ENCODE measurements at regions not wholly inside any gene's neighbourhood (a gene's known extent, or its start where the extent isn't known, plus 50 kb on each side); places are given as distances from the start of the nearest gene placed in this dataset.

DNA sequence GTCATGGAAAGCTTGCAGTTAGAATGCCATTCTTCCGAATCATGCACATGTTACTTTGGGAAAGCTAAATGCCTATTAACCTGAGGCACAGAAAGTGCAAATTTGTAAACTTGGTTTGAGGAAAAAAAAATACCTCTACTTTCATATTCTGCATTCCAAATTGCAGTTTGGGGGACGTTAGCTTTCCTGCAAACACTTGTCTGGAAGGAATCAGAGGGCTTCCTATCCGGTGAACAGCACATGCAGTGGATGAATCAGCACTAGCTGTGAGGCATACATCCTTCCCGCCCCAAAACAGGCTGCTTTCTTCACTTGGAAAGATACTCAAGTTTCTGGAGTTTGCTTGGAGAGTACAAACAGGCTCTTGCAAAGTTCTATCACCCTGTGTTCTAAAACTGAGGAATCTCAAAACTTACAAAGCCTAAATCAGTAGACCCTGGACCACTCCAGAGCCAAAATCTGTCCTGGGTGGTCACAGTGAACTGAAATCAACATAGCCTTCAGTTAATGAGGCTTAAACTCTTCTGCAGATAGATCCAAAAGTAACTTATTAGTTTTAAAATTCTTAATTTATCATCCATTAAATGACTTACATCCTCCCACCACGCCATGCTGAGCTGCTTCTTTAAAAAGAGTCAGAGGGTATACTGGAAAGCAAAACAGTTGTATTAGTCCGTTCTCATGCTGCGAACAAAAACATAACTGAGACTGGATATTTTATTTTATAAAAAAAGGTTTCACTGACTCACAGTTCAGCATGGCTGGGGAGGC, 802.3 kb upstream of the ARGLU1 start:
- DNase-seq, result no peak

DNA sequence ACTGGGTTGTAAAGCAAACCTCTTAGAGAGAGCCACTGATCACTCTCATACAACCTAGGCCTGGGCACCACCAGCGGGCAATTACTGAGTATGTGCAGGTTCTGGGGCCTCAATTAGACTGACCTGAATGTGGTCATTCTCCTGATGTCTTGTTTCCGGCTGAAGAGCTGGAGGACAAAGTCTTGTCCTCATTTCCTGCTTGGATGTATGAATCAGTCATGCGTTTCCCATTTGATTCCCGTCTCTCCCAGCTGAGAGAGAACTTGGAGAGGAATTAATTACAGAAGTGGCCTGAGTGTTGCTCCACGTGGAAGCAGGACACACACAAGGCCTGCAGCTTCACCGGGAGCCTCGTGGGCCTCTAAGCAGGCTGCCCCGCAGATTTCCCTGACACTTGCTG, 799.3 kb upstream of the ARGLU1 start:
- DNase-seq, result no peak

DNA sequence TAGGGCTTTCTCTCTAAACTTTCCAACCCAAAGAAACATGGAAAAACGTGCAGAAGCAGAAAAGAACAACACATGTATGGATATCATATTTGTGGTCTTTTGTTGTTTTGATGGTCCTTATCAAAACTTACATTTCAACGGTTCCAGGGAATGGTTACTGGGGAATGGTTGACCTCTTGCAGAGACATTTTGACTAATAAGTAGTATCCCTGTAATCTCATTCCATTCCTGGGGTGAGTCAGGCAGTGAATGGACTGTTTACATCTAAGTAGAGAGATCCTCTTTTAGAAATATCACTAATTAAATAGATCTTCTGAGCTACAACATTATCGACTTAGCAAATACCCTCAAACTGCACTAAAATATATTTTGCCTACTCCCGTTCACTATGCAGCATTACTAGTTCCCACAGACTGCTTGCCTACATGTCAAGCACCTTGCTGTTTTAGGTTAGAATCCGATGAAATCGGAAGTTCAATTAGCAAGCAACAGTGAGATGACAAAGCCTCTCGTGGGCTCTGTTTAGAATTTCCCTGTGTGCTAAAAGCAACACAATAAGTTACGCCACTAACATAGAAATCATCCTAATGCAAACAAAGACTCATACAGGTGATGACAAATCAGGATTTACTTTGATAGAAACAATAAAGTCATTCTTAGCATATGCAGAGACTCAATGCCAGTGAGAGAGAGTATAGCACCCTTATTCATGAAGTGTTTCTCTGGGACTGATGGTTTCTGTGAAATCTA, 797.7 kb upstream of the ARGLU1 start:
- no peak for DNase-seq

DNA sequence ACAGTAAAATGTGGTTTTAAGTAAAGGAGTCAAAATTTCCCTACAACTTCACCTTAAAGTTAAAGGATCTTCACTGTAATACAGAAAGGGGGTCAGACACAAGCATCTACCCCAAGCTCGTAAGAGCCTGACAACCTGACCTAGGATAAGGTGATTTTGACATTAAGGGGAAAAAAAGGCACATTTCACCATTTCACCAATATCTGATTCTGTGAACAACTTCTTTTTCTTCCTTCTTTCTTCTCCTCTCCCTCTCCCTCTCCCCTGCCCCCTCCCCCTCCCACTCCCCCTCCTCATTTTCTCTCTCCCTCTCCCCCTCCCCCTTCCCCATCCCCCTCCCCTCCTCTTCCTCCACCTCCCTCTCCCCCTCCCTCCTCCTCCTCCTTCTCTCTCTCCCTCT, 796.7 kb upstream of the ARGLU1 start:
- no peak for DNase-seq

DNA sequence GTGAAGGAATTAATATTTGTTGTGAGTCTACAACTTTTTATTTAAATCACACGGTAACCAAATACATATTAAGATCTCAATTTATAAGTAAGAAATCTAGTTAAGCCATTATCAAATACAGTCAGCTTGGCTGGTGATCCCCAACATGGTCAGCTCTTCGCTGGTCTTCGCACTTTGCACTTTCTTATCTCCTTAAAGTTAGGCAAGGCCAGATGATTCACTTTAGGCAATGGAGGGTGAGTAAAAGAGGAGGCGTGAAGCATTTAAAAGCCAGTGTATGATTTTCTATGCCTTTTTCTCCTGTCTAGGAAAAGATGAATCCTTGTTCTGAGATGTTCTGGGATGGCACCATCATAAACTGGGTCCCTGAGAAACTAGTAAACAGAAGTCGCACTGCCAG, 793.7 kb upstream of the ARGLU1 start:
- DNase-seq, result no peak

DNA sequence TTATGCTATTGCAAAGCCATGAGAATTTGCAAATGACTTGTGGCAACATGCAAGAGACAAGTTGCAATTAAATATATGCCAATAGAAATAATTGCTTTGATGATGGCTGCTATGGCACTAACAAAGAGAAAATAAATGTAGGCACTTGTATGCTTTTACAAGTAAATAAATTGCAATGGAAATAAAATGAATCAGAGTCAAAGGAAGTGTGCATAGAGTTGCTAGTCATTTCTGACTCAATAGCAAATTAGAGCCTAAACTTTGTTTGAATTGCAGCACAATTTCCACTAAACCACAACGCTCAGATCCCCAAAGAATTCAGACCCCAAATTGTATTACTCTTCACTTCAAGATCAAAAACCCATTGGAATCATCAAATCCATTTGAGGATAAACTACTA, 792.1 kb upstream of the ARGLU1 start:
- no peak for DNase-seq

DNA sequence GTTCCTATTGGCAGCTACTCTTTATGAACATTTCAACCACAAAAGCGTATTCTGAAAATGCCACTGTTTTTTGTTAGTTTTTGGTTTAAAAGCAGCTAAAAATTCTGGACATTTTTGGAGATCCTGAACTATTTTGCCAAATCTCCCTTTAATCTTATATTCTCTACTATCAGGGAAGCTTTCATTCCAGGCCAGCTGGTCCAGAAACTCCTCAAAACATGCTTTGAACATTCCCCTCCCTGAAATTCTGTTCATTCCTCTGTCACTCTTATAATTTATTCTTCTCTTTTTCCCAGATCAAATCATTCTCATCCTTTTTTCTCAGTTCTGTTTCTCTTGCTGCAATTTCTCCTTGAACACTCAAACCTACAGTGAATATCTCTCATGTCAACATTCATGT, 790.9 kb upstream of the ARGLU1 start:
- DNase-seq, result no peak

DNA sequence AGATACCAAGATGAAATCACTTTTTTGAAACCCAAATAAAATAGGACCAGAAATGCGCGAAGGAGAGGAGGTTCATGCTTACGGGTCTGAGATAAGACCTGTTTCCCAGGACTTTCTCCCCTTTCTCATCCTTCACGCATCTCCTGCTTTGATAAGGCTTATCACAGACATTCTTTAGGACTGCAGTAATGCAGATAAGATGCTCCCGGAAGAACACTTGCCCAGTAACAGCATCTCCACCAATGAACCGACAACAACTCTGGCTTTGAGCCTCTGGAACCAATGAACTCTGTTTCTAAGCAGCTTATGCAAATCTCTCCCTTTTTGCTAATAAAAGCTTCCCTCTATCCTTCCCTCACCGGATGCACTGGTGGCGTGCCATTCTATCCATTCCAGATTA, 783.4 kb upstream of the ARGLU1 start:
- DNase-seq, result no peak

DNA sequence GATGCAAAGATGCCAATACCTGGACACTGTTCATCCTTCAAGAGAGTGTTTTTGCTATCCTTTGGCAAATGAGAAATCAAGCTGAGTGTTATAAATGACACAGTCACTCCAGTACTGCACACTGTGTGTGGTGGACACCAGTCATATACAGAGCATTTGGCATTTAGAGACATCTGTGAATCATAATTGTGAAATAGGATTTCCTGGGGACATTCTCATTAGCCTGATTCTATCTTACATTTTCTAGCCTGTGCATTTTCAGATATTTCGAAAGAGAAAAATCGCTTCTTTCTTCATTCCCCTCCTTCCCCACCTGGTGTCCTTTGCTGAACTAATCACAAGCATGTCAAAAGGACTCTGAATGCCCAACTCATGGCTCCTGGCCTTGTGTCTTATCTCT, 781.0 kb upstream of the ARGLU1 start:
- no peak for DNase-seq

DNA sequence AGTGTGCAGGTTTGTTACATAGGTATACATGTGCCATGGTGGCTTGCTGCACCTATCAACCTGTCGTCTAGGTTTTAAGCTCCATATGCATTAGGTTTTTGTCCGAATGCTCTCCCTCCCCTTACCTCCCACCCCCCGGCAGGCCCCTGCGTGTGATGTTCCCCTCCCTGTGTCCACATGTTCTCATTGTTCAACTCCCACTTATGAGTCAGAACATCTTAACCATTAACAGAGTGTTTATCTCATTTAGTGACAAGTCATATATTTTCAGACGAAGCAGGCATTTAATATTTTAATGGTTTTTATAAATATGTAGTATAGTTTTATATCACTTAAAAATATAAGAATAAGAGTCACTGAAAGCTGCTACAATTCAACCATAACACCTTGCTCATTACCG, 780.5 kb upstream of the ARGLU1 start:
- no peak for DNase-seq

DNA sequence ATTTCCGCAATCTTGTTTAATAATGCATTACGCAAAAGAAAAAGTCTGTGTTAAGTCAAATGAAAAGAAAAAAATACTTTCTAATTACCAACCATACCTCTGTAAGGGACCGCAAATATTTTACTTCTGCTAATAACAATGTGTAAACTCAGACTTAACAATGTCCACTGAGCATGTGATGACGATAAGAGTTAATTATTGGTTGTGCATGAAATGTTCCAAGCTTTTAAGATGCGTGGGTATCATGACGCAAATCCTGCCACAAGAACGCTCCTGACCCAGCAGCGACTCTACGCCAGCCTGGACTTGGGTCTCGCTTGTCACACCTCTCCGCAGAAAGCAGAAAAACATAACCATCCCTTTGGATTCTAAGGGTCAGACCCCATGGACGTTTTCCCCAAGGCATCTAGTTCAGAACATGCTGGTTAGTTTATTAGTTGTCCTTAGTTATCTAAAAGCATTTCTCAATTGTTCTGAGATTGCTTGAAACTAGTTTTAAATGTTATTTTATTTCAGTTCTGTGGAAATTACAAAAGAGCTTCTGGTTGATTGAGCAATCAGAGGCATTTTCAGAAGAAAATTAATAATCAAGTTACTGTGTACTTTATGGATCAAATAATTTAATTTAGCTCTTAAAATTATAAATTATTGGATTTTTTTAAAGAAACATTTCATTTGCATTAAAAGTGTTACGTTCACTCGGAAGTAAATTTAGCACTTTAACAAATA, 779.9 kb upstream of the ARGLU1 start:
- no peak for DNase-seq

DNA sequence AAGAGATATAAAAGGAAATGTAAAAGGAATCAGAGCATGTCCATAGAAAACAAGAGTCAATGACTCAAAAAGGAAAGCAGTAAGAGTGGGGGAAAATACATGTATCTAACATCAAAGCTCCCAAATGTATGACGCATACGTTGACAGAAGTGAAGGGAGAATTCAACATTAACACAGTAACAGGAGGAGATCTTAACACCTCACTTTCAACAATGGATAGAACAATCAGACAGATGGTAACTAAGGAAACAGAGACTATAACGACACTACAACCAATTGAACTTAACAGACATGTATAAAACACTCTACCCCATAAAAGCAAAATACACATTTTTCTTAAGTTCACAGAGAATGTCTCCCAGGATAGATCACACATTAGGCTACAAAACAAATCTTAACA, 774.8 kb upstream of the ARGLU1 start:
- no peak for DNase-seq

DNA sequence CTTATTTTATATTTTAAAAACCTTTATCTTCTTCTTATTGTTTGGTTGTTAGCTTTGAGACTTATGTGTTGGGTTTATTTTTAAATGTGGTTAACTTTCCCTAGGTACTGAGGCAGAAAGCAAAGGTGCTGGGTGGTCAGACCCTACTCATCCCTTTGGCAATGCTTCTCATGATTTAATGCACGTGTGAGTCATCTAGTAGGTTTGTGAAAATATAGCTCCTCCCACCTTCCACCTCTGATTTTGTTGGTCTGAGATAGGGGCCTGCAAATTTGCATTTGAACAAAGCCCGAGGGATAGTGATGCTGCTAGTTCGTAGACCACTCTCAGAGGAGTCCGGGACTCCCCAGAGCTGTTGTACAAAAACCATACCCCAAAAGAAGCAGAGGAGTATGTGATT, 771.3 kb upstream of the ARGLU1 start:
- no peak for DNase-seq

DNA sequence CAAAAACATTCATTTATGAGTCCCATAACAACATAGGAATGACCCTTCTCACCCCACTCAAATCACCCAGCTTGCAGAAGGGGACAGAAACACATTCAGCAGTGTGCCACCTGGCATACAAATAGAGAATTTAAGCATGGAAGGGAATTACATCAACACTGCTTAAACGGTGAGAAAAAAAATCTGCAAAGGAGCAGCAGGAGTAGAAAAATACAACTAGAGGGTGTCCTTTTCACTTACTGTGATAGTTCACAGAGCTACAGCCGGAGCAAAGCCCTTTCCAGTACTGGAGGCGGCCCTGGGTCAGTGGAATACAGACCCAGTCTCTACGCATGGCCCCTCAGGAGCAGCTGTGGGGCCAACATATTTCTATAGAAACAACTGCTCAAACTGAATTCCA, 764.3 kb upstream of the ARGLU1 start:
- no peak for DNase-seq

DNA sequence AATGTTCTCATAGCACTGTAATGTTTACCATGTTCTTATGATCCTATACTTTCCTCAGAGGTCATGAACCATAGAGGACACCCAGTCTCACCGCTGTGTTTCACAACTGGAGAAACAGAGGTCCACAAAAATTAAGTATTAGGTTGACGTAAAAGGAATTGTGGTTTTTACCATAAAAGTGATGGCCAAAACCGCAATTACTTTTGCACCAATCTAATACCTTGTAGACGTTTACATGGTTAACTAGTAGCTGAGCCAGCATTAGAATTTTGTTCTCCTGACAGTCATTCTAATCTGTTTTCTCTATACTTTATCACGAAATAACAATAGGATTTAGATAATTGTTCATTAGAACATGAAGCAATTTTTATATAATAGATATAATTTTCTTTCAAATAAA, 763.4 kb upstream of the ARGLU1 start:
- no peak for DNase-seq

DNA sequence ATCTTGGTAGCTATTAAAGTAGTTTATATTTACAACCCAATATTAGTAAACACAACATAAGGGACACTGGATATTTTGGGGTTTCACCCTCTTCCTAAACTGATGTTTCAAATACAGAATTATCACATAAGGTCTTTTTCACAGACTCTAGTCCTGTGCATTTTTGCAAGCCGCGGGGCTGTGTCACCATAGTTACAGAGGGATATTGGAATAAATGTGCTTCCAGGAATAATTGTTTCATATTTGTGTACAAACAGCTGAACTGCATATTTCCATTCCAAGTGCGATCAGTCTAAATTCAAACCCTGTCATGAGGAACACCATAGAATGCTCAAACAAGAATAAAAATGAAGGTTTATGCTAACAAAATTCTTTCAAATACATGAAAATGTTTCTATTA, 762.5 kb upstream of the ARGLU1 start:
- DNase-seq, result no peak

DNA sequence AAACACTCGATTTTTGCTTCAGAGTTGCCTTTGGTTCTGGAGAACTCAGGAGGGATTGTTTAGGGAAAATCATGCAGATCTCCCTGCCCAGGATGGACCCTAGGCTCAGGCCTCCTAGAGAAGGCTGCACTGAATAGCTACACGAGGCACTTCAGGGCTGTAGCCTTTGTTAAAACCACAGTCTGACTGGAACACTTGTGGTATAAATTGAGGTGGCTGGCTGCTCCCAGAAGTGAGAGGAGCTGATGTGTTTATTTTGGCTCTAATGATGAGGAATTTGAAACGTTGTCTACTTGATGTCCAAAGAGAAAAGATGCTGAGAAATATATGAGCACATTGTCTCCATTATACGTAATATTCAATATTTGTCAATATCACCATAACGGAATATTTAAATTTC, 762.1 kb upstream of the ARGLU1 start:
- no peak for DNase-seq

DNA sequence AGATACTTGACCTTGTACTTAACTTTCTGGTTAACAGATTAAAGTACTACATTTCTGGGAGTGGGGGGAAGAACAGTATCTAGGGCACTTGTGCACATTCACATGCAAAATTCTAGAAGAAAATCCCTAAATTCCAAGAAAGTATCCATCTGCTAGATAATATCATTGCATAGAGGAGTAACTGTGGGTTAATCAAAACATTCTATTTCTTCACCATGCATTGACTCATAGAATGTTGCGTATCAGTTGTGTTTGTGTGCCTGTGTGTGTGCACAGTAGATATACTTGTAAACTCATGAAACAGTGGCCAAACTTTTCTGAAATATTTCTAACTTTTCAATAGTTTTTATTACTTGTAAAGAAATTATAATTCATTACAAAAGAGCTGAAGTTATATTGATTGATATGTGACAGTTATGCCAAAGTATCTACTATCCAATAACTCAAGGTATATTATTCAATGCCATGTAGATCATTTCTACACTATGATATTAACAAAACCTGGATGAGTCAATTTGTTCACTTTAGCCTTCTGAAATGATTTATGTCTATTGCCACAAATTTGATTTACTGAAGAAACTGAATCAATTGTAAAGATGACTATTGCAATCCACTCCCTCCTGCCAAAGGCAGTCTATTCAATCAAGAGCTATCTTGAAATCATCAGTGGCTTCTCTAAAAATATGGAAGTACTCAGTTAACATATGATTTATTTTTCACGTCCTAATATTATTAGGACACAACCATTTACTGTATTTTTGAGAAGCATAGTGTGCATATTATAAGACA, 756.7 kb upstream of the ARGLU1 start:
- no peak for DNase-seq

DNA sequence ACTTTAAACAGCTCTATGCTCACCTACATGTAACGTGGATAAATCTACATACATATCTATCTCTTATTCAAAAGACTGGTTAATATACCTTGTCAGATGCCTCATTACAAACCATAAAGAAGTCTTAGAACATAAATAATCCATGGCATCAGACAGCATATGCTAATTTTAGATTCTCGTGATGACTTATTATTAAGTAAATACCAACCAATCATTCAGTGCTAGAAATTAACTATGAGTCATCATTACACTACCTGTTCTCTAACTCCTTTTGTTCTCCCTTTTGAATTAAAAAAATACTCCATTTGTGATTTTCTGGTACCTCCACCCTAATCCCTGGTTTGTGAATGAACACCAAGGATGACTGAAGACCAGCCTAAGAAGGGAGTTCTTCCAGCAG, 754.3 kb upstream of the ARGLU1 start:
- no peak for DNase-seq

DNA sequence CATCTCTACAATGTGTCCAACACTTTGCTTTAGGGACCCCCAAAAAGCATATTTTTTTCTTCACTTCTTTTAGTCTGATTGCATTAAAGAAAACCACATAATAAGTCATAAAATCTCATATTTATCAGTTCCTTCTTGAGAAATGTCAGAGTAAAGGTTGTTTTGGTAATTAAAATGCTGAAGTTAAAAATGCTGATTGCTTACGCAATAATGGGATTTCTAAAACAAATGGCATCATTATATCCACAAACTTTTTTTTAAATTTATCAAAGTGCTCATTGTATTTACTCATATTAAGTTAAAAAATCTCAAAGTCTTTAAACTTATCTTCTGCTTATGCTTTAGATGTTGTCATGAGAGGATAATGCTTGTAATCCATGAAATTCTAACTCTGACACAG, 737.2 kb upstream of the ARGLU1 start:
- DNase-seq, result no peak

DNA sequence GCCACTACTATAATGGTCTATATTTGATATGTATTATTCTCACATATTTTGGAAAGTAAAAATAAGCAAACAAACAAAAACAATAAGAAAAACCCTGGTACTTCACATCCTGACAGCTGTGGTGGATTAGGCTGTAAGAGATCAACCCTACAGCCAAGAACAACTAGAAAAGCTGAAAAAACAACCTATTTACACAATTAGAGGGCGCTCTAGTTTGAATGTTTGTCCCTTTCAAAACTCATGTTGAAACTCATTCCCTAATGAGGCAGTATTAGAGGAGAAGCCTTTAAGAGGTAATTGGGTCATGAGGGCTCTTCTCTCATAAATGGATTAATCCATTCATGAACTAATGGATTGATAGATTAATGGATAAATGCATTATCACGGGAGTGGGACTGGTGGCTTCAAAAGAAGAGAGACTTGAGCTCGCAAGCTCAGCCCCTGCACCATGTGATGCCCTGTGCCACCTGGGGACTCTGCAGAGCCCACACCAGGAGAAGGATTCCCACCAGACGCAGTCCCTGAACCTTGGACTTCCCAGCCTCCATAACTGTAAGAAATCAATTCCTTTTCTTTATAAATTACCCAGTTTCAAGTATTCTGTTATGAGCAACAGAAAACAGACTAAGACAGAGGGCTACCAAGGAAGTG, 733.9 kb upstream of the ARGLU1 start:
- no peak for DNase-seq

DNA sequence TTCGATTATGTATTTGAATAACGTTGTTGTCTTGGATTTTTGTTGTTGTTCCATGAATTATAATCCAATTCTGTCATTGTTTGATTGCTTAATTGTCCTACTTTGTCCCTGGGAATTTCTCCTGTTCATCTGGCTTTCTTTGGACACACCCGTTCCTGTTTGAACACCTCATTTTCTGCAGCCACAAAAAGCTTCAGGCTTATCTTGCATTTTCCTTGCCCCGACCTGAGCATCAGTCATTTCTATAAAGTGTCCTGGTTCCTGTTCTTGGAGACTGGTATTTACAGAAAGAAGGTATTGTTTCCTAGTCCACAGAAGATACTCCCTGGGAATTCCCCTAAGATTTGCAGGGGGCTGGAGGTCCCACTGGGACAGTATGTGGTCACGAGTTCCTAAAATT, 731.8 kb upstream of the ARGLU1 start:
- DNase-seq, result no peak

DNA sequence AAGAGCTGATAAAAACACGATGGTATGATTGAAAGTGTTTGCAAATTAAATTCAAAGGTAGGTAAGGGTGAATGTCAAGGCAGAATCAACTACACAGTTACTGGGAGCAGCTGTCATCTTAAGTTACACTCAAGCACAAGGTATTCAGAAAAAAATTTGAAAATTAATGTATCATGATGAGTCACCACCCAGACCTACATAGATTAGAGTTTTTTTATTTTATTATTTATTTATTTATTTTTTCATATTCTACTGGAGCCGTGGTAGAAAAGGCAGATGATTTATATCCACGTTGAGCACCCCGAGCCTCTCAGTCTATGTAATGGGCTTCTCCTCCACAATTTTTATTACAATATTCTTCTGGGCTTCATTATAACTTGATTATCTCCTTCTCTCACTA, 728.9 kb upstream of the ARGLU1 start:
- DNase-seq, result no peak

Data from stimulated activated CD4-positive, alpha-beta T cell treated with anti-CD3 and anti-CD28 coated beads, Interleukin-2, amount 100 ng/mL, for 48 hours (primary cell).